Keratinocyte (primary cell): ENCODE measurements at regions not wholly inside any gene's neighbourhood (a gene's known extent, or its start where the extent isn't known, plus 50 kb on each side); places are given as distances from the start of the nearest gene placed in this dataset.

Source experiments
- DNase-seq: peaks from one replicate; pipeline ENCODE4 v3.0.0-alpha.2; 2011; ENCODE audit warnings: low read depth, missing footprints, low spot score
- FAIRE-seq: peaks from 2 replicates; lab custom pipeline; 2011; peaks lifted over from hg19 to GRCh38; lab: Jason Lieb, UNC
- H2AFZ ChIP-seq: 2 replicates; pipeline ENCODE4 v1.6.0; 2012; ENCODE audit warnings: low read length, control low read depth, inconsistent platforms; ENCODE audit not compliant: control insufficient read depth
- H3K27ac ChIP-seq: 2 replicates; pipeline ENCODE4 v1.5.1; 2011; ENCODE audit warnings: low read length; ENCODE audit not compliant: control insufficient read depth, insufficient read depth
- H3K27me3 ChIP-seq: 3 replicates; pipeline ENCODE4 v1.6.0; 2011; ENCODE audit warnings: low read length; ENCODE audit not compliant: control insufficient read depth, insufficient read depth; ENCODE audit errors: extremely low read depth
- H3K36me3 ChIP-seq, 2 experiments: 2 replicates in 1 of 2; 3 replicates in 1 of 2; pipeline ENCODE4 v1.5.1; 2011; ENCODE audit warnings: low read length in 2 of 2, mild to moderate bottlenecking in 1 of 2; ENCODE audit not compliant: control insufficient read depth in 2 of 2, insufficient read depth in 2 of 2; ENCODE audit errors: extremely low read depth in 1 of 2
- H3K4me1 ChIP-seq: 3 replicates; pipeline ENCODE4 v1.5.1; 2011; ENCODE audit warnings: low read length; ENCODE audit not compliant: control insufficient read depth, insufficient read depth; ENCODE audit errors: extremely low read depth
- H3K4me2 ChIP-seq: 3 replicates; pipeline ENCODE4 v1.6.0; 2011; ENCODE audit warnings: low read depth, low read length; ENCODE audit not compliant: control insufficient read depth, insufficient read depth; ENCODE audit errors: extremely low read depth
- H3K4me3 ChIP-seq, 3 experiments: fragments of 200-600 bp in 1 of 3; sonication (generic) in 1 of 3; 2 replicates in 2 of 3; 3 replicates in 1 of 3; pipeline ENCODE4 v1.5.1; 2011 to 2016; ENCODE audit warnings: low read length in 3 of 3, mild to moderate bottlenecking in 3 of 3, control low read depth in 2 of 3, inconsistent platforms in 1 of 3, low read depth in 1 of 3, mixed read lengths in 1 of 3, mixed run types in 1 of 3, moderate library complexity in 1 of 3; ENCODE audit not compliant: control insufficient read depth in 2 of 3, insufficient read depth in 2 of 3; ENCODE audit errors: extremely low read depth in 1 of 3
- H3K79me2 ChIP-seq: 2 replicates; pipeline ENCODE4 v1.6.0; 2012; ENCODE audit warnings: low read length; ENCODE audit not compliant: control insufficient read depth, insufficient read depth
- H3K9ac ChIP-seq: 3 replicates; pipeline ENCODE4 v1.6.0; 2011; ENCODE audit warnings: low read length; ENCODE audit not compliant: control insufficient read depth, insufficient read depth; ENCODE audit errors: extremely low read depth
- H3K9me1 ChIP-seq: 3 replicates; pipeline ENCODE4 v1.6.0; 2011; ENCODE audit warnings: low read length; ENCODE audit not compliant: control insufficient read depth, insufficient read depth; ENCODE audit errors: extremely low read depth
- H3K9me3 ChIP-seq: 2 replicates; pipeline ENCODE4 v1.5.1; 2012; ENCODE audit warnings: low read depth, low read length; ENCODE audit not compliant: control insufficient read depth
- H4K20me1 ChIP-seq: 3 replicates; pipeline ENCODE4 v1.6.0; 2011; ENCODE audit warnings: low read length; ENCODE audit not compliant: control insufficient read depth, insufficient read depth; ENCODE audit errors: extremely low read depth
- CTCF ChIP-seq, 3 experiments: IDR thresholded peaks in 1 of 3; conservative IDR thresholded peaks in 1 of 3; optimal IDR thresholded peaks in 1 of 3; 2 replicates in 2 of 3; 3 replicates in 1 of 3; pipeline versions ENCODE3 to v1.5.1; 2011; ENCODE audit warnings: low read length in 3 of 3, mild to moderate bottlenecking in 3 of 3, moderate library complexity in 2 of 3, control low read depth in 1 of 3, inconsistent platforms in 1 of 3; ENCODE audit not compliant: insufficient read depth in 2 of 3; ENCODE audit errors: extremely low read depth in 1 of 3
- EZH2 ChIP-seq: IDR thresholded peaks from one replicate; pipeline ENCODE4 v1.6.1; 2012; ENCODE audit warnings: inconsistent platforms, mild to moderate bottlenecking, low read length, moderate library complexity
- dilution Hi-C: fragments of 300-500 bp; cut with MboI; formaldehyde crosslinking; loops from one replicate; pipeline ENCODE4 v1.7.0; 2020; ENCODE audit warnings: low sequenced_read_pairs; ENCODE audit not compliant: extremely low pct_ligation_motif_present

DNA sequence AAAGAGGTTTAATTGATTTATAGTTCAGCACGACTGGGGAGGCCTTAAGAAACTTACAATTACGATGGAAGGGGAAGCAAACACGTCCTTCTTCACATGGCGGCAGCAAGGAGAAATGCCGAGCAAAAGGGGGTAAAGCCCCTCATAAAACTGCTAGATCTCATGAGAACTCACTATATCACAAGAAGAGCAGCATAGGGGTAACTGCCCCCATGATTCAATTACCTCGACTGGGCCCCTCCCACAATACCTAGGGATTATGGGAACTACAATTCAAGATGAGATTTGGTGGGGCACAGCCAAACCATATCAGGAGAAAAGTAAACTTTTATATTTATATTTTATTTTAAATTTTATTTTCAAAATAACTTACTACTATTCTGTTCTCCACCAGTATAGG is 272.0 kb downstream of the MYCN start:
- H3K4me1 ChIP-seq: no peaks in the 10 kb centered on the region
- H4K20me1 ChIP-seq: no peaks in the 10 kb centered on the region
- DNase-seq (no peak), FAIRE-seq (no peak)
- dilution Hi-C loops: no loop called here
- no peak overlapping the region for H3K4me2 ChIP-seq
- no peak overlapping the region for H3K4me3 ChIP-seq
- H3K27ac ChIP-seq: no peak overlapping the region
- no peak overlapping the region for H2AFZ ChIP-seq
- no peaks in the 10 kb centered on the region for H3K27me3 ChIP-seq
- no peak overlapping the region for H3K9ac ChIP-seq
- no peaks in the 10 kb centered on the region for H3K9me1 ChIP-seq
- no peaks in the 10 kb centered on the region for H3K79me2 ChIP-seq
- no peak for TF ChIP-seq CTCF (optimal IDR thresholded peaks at IDR 0.05 in 1 of 3, IDR thresholded peaks at IDR 0.05 in 1 of 3, conservative IDR thresholded peaks at IDR 0.05 in 1 of 3; ENCODE audit: extremely low read depth in 1 of 3, insufficient read depth in 2 of 3, low read length in 3 of 3)
- TF ChIP-seq EZH2: no peak
- H3K36me3 ChIP-seq: no peaks in the 10 kb centered on the region
- no peaks in the 10 kb centered on the region for H3K9me3 ChIP-seq

GRCh38 chr2:16211341-16211740 is 271.0 kb downstream of the MYCN start:
- Histone ChIP-seq H3K4me2 (no peak overlapping the region), H3K27me3 (no peaks in the 10 kb centered on the region), H2AFZ (no peak overlapping the region), H4K20me1 (no peaks in the 10 kb centered on the region), H3K36me3 (no peaks in the 10 kb centered on the region), H3K4me1 (no peaks in the 10 kb centered on the region), H3K27ac (no peak overlapping the region), H3K9me1 (no peaks in the 10 kb centered on the region), H3K4me3 (no peak overlapping the region), H3K79me2 (no peaks in the 10 kb centered on the region), H3K9me3 (no peaks in the 10 kb centered on the region), H3K9ac (no peak overlapping the region)
- DNase-seq: no peak
- TF ChIP-seq CTCF (optimal IDR thresholded peaks at IDR 0.05 in 1 of 3, IDR thresholded peaks at IDR 0.05 in 1 of 3, conservative IDR thresholded peaks at IDR 0.05 in 1 of 3; ENCODE audit: extremely low read depth in 1 of 3, insufficient read depth in 2 of 3, low read length in 3 of 3): no peak
- no peak for TF ChIP-seq EZH2
- no peak for FAIRE-seq
- dilution Hi-C loops: no loop called here
